ENCODE measurements at regions not wholly inside any gene's neighbourhood (a gene's known extent, or its start where the extent isn't known, plus 50 kb on each side); places are given as distances from the start of the nearest gene placed in this dataset.

DNA sequence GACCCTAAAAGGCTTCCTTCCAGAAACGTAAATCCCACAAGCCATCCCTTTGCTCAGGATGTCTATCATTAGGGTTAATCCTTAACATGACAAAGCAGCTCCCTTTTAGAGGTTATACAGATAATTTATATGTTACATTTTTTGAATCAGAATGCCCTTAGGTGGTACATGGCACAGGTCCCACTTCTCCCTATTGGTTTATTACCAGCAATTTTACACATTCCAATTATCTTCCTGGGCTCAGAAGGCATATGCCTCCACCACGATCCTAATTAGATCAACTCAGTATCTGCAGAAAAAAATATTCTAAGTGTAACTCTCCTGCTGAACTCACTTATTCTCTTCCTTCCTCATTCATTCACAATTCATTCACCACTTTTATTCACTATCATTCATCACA, 507.0 kb upstream of the MAP2 start:
- TF ChIP-seq POLR2AphosphoS5 (IDR thresholded peaks at IDR 0.05; ENCODE audit: low read depth, low read length) (no peak), TCF7L2 (IDR thresholded peaks at IDR 0.05; ENCODE audit: low read depth, low read length) (no peak), SIN3A (IDR thresholded peaks at IDR 0.05; ENCODE audit: borderline replicate concordance, insufficient read depth, low read depth, low read length) (no peak), REST (IDR thresholded peaks at IDR 0.05; ENCODE audit: insufficient read depth in 1 of 2, low read depth in 2 of 2, low read length in 1 of 2) (no peak)
- TF ChIP-seq, protein P1, sequence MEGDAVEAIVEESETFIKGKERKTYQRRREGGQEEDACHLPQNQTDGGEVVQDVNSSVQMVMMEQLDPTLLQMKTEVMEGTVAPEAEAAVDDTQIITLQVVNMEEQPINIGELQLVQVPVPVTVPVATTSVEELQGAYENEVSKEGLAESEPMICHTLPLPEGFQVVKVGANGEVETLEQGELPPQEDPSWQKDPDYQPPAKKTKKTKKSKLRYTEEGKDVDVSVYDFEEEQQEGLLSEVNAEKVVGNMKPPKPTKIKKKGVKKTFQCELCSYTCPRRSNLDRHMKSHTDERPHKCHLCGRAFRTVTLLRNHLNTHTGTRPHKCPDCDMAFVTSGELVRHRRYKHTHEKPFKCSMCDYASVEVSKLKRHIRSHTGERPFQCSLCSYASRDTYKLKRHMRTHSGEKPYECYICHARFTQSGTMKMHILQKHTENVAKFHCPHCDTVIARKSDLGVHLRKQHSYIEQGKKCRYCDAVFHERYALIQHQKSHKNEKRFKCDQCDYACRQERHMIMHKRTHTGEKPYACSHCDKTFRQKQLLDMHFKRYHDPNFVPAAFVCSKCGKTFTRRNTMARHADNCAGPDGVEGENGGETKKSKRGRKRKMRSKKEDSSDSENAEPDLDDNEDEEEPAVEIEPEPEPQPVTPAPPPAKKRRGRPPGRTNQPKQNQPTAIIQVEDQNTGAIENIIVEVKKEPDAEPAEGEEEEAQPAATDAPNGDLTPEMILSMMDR (IDR thresholded peaks at IDR 0.05): no peak
